ENCODE measurements at regions not wholly inside any gene's neighbourhood (a gene's known extent, or its start where the extent isn't known, plus 50 kb on each side); places are given as distances from the start of the nearest gene placed in this dataset.
"Not testable (repeated sequence)": the region's sequence is repeated elsewhere in the genome, so short reads cannot be mapped to it uniquely, and the experiment has no call there.

DNA sequence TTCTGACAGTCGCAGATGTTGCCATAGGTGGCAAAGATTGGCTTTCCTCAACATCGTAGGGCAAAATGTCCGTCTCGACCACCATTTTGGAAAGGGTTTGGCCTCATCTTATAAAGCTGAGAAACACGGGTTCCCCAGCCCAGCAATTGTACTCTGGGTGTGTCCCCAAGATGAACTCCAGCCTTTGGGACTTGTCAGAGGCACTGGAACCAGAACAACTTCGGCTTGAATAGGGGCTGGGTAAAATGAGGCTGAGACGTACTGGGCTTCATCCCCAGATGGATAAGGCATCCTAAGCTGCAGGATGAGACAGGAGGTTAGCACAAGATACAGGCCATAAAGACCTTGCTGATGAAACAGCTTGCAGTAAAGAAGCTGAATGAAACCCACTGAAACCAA lies 151.9 kb downstream of the CRLF2 start:
- H3K9me3 Mint-ChIP-seq (ENCODE audit: unreplicated experiment) = peaks cover 18% of the 10 kb centered on the region
- H3K36me3 Mint-ChIP-seq (ENCODE audit: insufficient read depth, unreplicated experiment) = peaks cover 6% of the 10 kb centered on the region
- H3K4me1 Mint-ChIP-seq (ENCODE audit: insufficient read depth, unreplicated experiment) = no peaks in the 10 kb centered on the region
- CTCF ChIA-PET = no interaction called here
- no peak overlapping the region for H3K27ac Mint-ChIP-seq (ENCODE audit: low read depth, unreplicated experiment)
- intact Hi-C loops (cut with micrococcal nuclease) = no loop called here
- TF ChIP-seq, protein P1, sequence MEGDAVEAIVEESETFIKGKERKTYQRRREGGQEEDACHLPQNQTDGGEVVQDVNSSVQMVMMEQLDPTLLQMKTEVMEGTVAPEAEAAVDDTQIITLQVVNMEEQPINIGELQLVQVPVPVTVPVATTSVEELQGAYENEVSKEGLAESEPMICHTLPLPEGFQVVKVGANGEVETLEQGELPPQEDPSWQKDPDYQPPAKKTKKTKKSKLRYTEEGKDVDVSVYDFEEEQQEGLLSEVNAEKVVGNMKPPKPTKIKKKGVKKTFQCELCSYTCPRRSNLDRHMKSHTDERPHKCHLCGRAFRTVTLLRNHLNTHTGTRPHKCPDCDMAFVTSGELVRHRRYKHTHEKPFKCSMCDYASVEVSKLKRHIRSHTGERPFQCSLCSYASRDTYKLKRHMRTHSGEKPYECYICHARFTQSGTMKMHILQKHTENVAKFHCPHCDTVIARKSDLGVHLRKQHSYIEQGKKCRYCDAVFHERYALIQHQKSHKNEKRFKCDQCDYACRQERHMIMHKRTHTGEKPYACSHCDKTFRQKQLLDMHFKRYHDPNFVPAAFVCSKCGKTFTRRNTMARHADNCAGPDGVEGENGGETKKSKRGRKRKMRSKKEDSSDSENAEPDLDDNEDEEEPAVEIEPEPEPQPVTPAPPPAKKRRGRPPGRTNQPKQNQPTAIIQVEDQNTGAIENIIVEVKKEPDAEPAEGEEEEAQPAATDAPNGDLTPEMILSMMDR (IDR thresholded peaks at IDR 0.05; ENCODE audit: unreplicated experiment) = no peak
- H3K4me3 Mint-ChIP-seq (ENCODE audit: unreplicated experiment) = no peak overlapping the region
- POLR2A ChIA-PET = no interaction called here
- BruUV-seq (replicated peaks) = no TSS peak
- H3K27me3 Mint-ChIP-seq (ENCODE audit: insufficient read depth, unreplicated experiment) = no peaks in the 10 kb centered on the region
- no peak for DNase-seq (ENCODE audit: unreplicated experiment)

DNA sequence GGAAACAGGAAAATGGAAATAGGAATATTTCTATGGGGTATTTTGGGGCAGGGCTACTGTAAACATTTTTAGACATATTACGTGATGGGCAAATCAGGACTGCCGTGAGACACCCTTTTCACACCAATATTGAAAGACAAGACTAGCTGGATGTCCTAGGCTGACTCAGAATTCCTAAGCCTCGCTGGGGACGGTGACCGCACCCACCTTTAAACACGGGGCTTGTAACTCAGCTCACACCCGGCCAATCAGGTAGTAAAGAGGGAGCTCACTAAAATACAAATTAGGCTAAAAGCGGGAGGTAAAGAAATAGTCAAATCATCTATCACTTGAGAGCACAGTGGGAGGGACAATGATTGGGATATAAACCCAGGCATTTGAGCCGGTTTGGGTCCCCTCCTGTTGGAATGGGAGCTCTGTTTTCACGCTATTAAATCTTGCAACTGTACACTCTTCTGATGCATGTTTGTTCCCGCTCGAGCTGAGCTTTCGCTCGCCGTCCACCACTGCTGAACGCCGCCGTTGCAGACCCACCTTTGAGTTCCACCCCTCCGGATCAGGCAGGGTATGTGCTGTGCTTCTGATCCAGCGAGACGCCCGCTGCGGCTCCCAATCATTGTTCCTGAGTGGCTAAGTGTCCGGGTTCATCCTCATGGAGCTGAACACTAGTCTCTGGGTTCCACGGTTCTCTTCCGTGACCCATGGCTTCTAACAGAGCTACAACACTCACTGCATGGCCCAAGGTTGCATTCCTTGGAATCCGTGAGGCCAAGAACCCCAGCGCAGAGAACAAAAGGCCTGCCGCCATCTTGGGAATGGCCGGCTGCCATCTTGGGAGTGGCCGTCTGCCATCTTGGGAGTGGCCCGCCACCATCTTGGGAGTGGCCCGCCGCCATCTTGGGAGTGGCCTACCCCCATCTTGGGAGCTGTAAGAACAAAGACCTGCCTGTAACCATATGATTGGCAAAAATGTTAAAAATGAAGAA lies 152.6 kb downstream of the CRLF2 start:
- no TSS peak for BruUV-seq (replicated peaks)
- H3K36me3 Mint-ChIP-seq (ENCODE audit: insufficient read depth, unreplicated experiment) = peaks cover 6% of the 10 kb centered on the region
- H3K27ac Mint-ChIP-seq (ENCODE audit: low read depth, unreplicated experiment) = no peak overlapping the region
- peaks cover 18% of the 10 kb centered on the region for H3K9me3 Mint-ChIP-seq (ENCODE audit: unreplicated experiment)
- TF ChIP-seq, protein P1 (IDR thresholded peaks at IDR 0.05; ENCODE audit: unreplicated experiment) = no peak
- POLR2A ChIA-PET = no interaction called here
- no peaks in the 10 kb centered on the region for H3K27me3 Mint-ChIP-seq (ENCODE audit: insufficient read depth, unreplicated experiment)
- no peak for DNase-seq (ENCODE audit: unreplicated experiment)
- H3K4me1 Mint-ChIP-seq (ENCODE audit: insufficient read depth, unreplicated experiment) = no peaks in the 10 kb centered on the region
- intact Hi-C loops (cut with micrococcal nuclease) = no loop called here
- CTCF ChIA-PET = no interaction called here
- H3K4me3 Mint-ChIP-seq (ENCODE audit: unreplicated experiment) = no peak overlapping the region

DNA sequence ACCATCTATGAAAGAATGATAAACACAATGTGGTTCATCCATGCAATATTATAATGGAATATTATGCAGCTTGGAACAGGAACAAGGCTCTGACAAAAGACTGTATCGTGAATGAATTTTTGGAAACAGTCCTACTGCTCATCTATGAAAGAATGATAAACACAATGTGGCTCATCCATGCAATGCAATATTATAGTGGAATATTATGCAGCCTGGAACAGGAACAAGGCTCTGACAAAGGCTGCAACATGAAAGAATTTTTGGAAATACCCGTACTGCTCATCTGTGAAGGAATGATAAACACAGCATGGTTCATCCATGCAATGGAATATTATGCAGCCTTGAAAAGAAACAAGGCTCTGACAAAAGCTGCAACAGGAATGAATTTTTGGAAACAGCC lies 158.8 kb downstream of the CRLF2 start:
- H3K4me3 Mint-ChIP-seq (ENCODE audit: unreplicated experiment); H3K27ac Mint-ChIP-seq (ENCODE audit: low read depth, unreplicated experiment); POLR2A ChIA-PET; H3K4me1 Mint-ChIP-seq (ENCODE audit: insufficient read depth, unreplicated experiment); H3K27me3 Mint-ChIP-seq (ENCODE audit: insufficient read depth, unreplicated experiment); DNase-seq (ENCODE audit: unreplicated experiment); H3K36me3 Mint-ChIP-seq (ENCODE audit: insufficient read depth, unreplicated experiment); intact Hi-C loops (cut with micrococcal nuclease); H3K9me3 Mint-ChIP-seq (ENCODE audit: unreplicated experiment); BruUV-seq (replicated peaks); CTCF ChIA-PET: not testable (repeated sequence)

DNA sequence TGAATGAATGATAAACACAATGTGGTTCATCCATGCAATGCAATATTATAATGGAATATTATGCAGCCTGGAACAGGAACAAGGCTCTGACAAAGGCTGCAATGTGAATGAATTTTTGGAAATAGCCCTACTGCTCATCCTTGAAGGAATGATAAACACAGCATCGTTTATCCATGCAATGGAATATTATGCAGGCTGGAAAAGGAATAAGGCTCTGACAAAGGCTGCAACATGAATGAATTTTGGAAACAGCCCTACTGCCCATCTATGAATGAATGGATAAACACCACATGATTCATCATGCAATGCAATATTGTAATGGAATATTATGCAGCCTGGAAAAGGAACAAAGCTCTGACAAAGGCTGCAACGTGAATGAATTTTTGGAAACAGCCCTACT lies 159.4 kb downstream of the CRLF2 start:
- Mint-ChIP-seq H3K27me3 (ENCODE audit: insufficient read depth, unreplicated experiment) (no peaks in the 10 kb centered on the region), H3K27ac (ENCODE audit: low read depth, unreplicated experiment) (no peak overlapping the region), H3K4me1 (ENCODE audit: insufficient read depth, unreplicated experiment) (no peaks in the 10 kb centered on the region), H3K4me3 (ENCODE audit: unreplicated experiment) (no peak overlapping the region), H3K9me3 (ENCODE audit: unreplicated experiment) (peaks cover 10% of the 10 kb centered on the region), H3K36me3 (ENCODE audit: insufficient read depth, unreplicated experiment) (no peaks in the 10 kb centered on the region)
- POLR2A ChIA-PET = no interaction called here
- no peak for DNase-seq (ENCODE audit: unreplicated experiment)
- TF ChIP-seq, protein P1 (IDR thresholded peaks at IDR 0.05; ENCODE audit: unreplicated experiment) = no peak
- BruUV-seq (replicated peaks) = no TSS peak
- intact Hi-C loops (cut with micrococcal nuclease) = no loop called here
- CTCF ChIA-PET = no interaction called here
